ENCODE measurements at regions not wholly inside any gene's neighbourhood (a gene's known extent, or its start where the extent isn't known, plus 50 kb on each side); places are given as distances from the start of the nearest gene placed in this dataset.
"Not testable (repeated sequence)": the region's sequence is repeated elsewhere in the genome, so short reads cannot be mapped to it uniquely, and the experiment has no call there.

DNA sequence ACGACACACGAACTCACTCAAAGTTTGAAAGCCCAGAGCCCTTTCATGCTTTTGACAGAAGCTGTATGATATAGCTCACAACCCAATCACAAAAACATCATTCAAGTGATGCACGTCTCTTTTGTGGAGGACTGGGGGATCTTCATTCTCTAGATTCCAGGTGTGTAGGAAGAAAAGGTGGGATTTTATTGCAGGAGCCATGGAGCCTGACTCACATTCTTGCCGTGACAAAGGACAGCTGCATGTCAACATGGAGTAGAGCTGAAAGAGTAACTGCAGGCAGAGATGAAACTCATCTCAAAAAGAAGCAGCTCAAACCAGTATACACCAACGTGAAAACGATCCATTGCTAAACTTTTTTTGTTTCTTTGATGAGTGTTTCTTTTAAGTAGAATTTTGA is 50.9 kb upstream of the PDE1A start:
- no peak for DNase-seq

DNA sequence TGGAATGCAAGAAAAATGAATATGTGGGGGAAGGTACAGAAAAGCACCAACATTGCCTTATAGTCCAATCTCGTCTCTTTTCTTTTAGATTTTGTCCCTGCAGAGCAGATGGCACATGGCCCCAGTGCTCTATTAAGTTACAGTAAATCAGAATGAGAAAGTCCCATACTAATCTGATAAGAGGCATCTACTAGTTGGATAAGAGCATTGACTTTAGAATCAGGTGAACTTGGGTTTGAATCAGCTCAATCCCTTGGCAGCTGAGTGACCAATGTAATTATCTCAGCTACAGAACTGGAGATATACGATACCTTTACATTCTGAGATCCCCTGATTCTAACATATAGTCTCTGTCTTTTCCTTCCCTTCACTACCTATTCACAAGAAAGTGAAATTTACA is 54.8 kb upstream of the PDE1A start:
- no peak for DNase-seq

DNA sequence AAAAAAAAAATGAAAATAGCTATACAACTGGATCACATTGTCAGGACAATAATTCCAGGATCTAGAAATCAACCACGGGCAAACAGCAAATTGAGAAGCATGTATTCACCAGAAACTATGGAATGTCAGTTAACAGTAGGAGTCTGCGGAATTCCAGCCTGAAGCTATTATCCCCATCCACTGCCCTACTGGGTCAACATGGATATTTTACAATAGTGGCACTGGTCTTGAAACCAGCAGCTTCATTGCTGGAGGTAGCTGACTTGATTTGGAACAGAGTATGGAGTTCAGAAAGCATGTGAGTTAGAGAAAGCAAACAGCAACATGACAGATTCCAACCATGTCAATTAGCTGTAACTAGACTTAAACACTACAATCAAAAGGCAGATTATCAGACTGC is 55.7 kb upstream of the PDE1A start:
- DNase-seq, result no peak

DNA sequence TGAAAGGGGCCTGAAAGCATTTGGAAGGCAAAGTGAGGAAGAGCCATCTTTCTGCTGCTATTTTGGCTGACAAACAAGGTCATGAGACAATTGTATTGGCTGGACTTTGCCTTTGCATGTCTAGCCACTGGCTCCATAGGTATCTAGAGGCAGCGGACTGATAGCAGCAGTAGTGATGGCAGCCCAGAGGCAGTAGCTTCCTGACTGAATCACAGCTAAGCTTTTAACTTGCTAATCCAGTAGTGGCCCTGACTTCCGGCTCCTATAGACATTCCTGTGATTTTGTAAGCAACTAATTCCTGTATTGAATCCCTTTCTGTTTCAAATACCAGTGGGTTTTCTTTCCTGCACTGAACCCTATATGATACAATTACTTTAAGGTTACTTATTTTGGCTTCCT is 69.8 kb upstream of the PDE1A start:
- DNase-seq, result no peak

DNA sequence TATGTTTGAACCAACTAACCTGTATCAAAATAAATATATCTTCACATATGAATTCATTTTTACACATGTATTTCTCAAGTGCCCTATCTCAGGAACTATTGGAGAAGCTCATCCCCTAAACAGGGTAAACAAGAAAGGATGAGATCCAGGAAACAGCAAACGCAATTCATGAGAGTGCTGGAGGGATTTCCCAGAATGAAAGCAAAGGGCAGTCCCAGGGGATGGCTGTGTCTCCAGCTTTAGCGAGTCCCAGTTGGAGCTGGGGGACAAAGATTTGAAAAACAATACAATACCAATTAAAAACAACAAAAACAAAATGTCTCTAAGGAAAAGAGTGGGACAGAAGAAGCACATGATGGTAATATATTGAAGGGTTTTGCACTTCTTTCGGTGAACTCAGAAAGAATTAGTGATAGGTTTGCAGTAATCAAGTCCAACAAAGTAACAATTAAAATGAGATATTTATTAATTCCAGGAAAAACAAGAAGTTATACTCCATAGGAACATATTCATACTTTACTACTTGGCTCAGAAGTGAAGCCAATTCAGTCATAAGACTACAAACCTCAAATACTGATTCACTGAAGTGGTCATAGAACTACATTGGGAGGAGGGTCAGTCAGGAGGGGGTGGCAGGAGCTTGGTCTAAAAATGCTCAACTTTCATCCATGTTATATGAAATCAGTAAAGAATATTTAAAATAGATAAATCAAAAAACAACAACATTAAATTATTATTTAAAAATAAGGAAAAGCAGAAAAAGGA is 73.1 kb upstream of the PDE1A start:
- DNase-seq, result no peak

DNA sequence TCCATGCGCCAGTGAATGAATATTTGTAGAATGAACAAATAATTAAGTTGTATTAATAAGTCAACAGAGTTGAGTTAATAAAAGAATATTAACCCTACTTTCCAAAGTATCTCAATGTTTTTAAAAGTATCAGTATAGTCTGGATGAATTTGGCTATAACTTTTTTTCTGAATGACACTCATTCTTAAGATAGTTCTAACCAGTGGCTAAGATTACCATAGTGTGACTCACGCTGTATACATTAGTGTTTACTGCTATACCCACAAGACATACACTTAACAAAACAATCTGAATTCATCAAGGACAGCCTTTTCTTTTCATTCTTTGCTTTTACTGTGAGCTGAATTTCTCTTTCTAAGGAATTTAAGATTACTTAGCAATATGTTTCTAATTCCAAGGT is 77.0 kb upstream of the PDE1A start:
- DNase-seq, result no peak

DNA sequence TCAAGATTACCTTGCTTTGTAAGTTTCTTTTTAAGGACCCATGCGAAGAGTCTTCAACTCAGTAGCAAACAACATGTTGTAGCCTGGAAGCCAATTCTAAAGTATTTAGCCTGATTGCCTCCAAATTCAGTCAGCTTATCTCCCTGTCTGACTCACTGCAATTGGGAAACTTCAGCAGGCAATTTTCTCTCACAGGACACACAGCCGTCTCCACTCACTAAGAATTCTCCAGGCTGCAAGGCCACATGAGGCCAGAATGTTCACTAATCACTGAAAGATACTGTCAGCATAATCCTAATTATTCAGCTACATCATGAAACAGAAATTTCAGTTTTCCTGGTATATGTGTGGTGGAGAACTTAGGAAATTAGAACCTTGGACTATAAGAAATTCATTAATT is 78.1 kb upstream of the PDE1A start:
- no peak for DNase-seq

DNA sequence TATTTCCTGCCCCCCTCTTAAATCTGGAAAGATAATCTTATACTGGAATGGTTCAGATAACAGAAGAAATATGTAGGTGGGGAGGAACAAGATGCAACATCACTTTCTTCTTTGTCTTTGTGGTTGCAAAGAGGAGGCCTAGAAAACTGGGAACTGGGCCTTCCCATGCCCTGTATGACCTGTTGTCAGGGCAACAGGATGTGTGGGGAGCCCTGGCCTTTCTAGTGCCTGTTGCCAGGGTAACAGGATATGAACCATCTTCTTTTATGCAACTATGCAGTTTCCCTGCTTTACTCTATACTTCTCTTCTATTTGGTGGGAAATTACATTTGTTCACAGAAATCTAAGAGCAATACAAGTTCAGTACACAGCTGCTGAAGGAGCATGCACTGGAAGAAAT is 79.8 kb upstream of the PDE1A start:
- DNase-seq, result no peak

DNA sequence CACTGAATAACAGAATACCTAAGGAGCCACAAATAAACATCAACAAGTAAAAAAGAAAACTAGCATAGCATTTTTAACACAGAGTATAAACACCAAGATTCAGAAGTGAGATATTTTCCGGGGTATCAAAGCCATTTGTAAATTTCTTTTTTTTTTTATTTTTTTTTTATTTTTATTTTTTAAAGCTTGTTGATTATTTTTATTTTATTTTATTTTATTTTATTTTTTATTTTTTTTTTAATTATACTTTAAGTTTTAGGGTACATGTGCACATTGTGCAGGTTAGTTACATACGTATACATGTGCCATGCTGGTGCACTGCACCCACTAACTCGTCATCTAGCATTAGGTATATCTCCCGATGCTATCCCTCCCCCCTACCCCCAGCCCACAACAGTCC is 81.7 kb upstream of the PDE1A start:
- not testable (repeated sequence) for DNase-seq

DNA sequence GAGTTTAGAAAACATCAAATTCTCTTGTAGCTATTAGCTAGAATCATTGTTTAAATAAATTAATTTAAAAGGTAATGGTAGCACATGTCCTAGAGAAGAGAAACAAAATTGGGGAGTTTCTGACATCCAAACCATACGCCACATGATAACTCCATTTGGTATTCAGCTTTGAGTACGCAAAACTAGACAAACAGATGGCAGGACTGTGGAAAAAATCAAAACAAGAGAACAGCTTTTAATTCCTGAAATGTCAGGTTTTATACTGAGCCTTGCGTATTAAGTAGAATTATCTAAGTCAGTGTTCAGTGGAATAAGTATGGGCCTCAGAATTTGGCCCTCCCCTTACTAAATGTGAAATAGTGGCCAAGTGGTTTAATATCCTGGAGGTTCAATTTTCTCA is 82.4 kb upstream of the PDE1A start:
- no peak for DNase-seq

DNA sequence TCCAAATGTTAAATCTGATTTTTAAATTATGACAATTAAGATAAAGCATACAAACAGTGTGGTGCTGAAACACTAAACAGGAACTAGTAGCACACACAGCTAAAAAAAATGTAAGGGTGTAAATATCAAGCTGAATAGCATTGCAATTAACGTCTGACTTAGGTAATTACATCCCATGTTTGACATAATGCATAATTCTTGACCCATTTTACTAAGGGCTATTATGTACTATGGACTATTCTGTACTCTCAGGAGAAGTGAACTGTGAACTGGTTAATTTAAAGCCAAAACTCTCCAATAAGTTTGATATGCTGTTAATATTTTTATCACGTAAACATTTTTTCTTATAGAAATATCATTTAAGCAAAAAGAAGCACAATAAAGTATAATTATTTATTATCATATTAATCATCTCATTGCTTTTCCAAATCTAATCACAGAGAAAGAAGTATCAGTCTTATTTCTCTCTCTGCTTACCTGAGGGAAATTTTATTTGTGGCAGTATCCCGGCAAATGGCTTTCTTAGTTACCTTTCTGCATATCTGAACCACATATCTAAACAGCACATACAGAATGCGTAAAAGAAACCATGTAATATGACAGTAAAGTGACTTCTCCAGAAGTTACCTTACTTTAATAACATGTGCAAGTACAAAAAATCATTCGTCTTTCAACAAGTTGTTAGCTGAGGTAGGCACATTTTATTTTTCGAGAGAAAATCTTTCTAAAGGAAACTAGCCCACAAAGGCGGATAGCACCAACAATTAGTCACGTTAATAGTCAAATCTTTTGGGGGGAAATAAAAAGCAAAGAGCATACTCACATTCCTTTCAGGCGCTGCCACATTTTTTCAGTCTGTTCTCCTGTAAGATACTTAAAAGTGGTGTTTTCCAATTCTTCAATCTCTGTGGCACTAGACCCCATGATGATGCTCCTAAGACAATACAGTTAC is 94.9 kb upstream of the PDE1A start:
- DNase-seq, result no peak

DNA sequence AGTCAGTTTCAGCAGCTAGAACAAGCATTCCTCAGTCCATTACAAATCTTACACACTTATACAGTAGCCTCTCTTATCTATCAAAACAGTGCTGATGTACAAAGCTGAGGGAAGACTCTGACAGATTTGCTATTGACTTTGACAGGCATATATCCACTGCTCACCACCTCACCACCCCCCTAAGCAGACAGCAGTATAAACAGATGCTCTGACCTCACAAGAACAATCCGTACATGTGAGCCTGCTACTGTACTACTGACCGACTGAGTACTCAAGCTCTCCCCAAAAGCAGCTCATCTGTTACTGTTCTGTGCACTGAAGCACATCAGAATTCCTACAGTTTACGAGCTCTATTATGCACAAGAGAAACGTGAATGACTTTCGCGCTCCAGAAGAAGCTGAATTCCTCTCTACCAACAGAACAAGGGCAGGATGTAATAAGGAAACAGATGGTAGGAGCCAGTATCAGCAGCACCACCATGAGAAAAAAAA is 95.6 kb upstream of the PDE1A start:
- DNase-seq, result no peak

DNA sequence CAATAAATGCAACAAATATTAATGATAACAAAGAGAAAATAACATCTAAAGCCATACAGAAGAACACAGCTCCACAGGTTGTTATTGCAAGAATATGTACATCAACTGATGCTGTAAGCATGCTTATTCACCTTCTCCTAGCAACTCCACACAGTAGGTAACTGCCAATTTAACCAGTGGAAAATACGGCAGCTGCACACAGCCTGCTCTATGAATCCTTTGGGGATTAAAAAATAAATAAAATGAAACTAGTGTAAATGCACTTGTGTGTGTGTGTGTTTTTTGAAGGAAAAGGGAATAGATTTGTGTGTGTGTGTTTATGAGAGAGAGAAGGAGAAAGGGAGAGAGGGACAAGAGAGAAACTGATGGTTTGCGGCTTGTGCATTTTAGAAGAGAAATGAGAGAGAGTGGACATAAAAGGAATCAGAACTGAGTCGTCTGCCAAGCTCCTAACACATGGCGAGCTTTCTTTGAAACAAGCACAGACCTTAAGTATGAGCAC is 96.2 kb upstream of the PDE1A start:
- DNase-seq, result no peak

DNA sequence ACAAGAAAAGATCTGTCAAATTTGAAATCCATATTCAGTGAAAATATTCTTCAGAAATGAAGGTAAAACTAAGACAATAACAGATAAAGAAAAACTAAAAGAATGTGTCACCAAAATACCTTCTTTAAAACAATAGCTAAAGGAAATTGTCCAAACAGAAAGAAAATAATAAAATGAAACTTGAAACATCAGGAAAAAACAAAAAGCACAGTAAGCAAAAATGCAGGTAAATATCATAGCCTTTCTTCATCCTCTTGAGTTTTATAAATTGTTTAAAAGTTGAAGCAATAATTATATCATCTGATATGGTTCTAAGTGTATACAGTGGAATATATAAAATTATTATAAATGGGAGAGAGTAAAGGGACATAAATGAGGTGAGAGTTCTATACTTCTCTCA is 103.8 kb upstream of the PDE1A start:
- no peak for DNase-seq

DNA sequence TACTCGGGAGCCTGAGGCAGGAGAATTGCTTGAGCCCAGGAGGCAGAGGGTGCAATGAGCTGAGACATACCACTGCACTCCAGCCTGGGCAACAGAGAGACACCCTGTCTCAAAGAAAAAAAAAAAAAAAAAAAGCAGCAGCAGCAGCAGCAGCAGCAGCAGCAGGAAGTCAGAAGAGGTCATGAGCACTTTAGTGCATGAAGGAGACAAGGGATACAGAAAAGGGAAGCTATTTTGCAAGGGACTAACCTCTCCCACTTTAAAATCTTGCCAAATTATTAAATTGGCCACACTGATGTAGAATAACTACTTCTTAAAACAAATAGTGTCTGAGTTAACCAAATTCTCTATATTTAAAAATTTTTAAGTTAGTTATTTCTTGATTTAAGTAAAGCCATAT is 113.4 kb upstream of the PDE1A start:
- DNase-seq, result no peak

DNA sequence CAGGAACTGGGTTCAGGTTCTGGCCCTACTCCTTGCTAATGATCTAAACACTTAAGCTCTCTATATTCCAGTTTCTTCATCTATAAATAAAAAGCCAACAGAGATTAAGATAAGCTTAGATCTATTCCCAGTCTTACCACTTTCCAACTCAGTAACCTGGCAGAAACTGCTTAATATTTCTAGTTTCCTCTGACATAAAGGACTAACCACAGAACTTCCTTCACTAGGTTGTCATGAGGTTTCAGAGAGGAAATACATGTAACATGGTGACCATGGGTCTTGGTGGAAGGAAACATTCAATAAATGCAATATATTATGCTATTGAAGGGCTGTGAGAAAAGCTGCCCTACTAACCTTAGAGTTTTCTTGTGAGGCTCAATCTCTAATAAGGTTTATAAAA is 114.4 kb upstream of the PDE1A start:
- no peak for DNase-seq

DNA sequence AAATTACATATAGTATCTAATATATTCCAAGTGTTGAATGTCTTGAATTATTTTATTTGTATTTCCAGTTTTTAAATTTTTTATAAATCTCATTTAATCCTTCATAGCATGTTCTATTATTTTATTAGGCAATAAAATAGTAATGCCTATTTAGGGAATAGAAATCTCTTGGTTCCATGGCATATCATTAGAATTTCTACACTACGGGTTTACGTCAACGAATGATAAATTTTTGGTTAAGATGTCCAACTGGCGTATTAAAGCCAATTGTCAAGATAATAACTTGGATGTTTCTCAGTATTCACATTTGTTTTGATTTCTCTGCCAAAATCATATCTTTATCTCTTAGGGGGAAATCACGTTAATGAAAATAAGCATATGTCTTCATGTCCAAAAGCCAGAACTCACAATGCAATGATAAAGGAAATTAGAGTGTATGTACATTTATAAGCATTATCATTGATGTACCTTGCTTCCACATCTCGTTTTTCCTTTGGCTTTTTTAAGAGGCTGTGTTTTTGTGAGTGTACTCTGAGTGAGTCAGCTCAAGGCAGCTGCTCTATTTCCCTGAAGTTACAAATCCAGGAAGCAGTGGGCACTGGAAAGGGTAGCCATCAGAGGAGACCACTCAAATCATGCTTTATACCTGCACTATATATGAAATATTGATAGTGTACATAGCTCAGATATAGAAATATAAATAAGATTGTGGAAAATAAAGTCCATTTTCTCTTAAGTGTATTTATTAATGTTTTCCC is 115.8 kb upstream of the PDE1A start:
- DNase-seq, result no peak

DNA sequence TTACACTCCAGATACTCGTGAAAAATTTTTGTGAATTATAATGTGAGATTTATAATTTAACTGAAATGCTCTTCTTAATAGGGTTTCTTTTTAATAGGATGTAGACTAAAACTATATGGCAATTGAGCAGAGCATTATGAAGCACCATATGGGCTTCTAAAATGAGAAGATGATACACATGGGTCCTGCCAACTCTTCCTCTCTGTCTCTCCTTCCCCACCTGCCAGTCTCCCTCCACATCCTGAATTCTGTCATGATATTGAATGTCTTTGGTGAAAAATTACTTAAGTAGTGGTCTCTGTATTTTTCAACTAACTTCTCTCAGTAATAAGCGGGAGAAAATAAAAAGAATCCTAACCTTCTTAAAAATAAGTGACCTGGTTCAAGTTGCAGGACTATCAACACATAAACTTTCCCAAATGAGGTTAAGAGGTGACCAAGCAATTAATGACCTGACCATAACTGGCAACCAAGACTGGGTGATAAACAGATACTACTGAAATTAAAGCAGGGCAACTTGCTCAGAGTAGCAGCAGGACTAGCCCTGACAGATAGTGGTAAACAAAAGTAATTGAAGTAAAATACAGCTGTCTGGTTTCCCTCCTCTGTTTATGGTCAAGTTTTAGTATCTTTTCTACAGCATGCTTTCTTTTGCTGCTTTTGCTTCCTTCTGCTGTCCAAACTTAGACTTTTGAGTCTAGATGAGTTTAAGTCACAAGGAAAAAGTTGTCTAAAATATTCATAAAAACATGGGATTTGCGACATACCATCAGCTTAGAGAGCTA is 117.1 kb upstream of the PDE1A start:
- DNase-seq, result no peak

DNA sequence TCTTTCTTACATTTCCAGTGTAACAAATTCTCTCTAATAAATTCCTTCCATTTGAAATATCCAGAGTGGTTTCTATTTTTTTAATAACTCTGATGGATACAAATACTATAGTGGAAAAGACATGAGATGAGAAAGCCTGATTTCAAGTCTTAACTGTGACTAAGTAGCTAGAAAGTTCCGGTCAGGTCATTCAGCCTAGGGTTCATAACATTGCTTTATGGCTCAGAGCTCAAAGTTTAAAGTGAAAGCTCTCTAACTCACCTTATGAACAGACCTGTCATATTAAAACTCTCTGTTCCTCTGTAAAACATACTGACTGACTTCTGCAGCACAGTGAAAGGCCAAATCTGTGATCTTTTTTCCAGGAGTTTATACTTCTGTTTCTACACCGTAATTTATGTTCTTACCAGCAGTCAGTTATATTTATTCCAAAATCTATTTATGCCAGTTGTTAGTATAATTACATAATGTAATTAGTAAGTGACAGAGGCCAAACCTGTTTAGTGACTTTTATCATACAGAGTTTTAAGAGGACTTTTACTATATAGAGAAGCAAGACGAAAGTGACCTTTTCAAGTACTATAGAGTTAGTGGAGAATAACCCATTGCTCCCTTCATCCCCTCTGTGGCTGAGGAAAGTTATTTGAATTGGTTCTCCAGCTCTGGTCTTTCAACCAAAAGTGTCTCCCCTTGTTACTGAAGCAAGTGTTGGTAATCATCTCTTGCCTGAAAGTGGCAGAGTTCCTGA is 118.8 kb upstream of the PDE1A start:
- DNase-seq, result no peak

DNA sequence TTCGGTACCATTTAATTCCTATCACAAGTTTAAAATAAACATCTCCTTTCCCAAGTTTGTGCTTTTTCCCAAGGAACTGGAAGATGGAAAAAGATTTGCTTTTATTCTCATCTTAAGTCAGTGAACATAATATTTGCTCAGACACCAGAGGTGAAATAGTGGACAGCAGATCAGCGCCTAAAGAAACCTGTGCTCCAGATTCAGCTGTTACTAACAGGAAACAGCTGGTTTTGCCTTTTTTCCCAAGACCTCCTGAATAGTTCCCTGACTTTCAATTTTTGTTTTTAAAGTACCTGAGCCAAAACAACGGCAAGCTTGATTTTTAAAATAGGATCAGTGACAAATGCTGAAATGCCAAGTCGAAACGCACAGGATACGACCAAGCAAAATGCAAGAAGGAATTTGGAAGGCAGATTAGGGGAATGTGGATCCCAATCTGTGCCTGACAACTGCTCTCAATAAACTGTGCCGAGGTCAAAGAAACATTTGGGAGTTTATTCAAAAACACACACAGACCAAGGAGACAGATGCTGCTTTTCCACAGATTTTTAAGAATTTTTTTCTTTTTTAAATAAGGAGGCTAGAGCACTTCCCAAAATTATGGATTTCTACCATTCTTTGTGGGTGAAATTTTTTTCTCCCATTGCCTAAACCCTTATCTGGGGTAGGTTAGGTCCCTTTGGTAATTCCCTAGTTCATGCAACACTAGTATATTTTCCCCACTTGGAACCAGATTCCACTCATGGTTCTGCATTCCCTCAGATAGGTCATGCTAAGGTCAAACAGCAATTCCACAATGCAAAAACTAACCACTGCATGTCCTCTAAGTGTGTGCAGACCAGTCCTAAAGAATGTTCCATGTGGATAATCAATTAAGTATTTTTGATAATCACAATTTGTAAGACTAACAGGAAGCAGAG is 121.5 kb upstream of the PDE1A start:
- DNase-seq, result no peak

Data from stimulated activated CD4-positive, alpha-beta T cell treated with anti-CD3 and anti-CD28 coated beads, Interleukin-4, amount 100 ng/mL, for 4 hours (primary cell).